GM12878 (cell line): ENCODE measurements at regions not wholly inside any gene's neighbourhood (a gene's known extent, or its start where the extent isn't known, plus 50 kb on each side); places are given as distances from the start of the nearest gene placed in this dataset.

ENCODE experiments used
- BCL3 ChIP-seq: IDR thresholded peaks from 2 replicates; pipeline ENCODE4 v1.6.1; 2011; ENCODE audit warnings: borderline replicate concordance, low read depth, mild to moderate bottlenecking, moderate library complexity, low read length; ENCODE audit not compliant: insufficient read depth, poor library complexity, severe bottlenecking
- KAT2A ChIP-seq: conservative IDR thresholded peaks from 2 replicates; pipeline ENCODE4 v1.6.1; 2011; ENCODE audit warnings: low read depth, low read length; ENCODE audit not compliant: control insufficient read depth
- NFIC ChIP-seq: IDR thresholded peaks from 2 replicates; pipeline ENCODE4 v1.6.1; 2012; ENCODE audit warnings: low read depth, mild to moderate bottlenecking, inconsistent platforms, low read length, moderate library complexity
- REST ChIP-seq: IDR thresholded peaks from 2 replicates; pipeline ENCODE4 v1.6.1; 2012; ENCODE audit warnings: mild to moderate bottlenecking, low read depth, low read length
- SMC3 ChIP-seq: IDR thresholded peaks from 2 replicates; pipeline ENCODE4 v1.6.1; 2011; ENCODE audit warnings: low read length, improper control_type of control experiment, borderline replicate concordance
- ZBTB4 ChIP-seq: fragments of 450-650 bp; formaldehyde crosslinking; IDR thresholded peaks from 2 replicates; pipeline ENCODE4 v1.4.0; 2022; ENCODE audit warnings: mild to moderate bottlenecking, moderate library complexity

GRCh38 chr2:236968880-236969534 lies 116.7 kb upstream of the COPS8 start (continued):
- TF ChIP-seq ZBTB4 (CRISPR knock-in tag) (no peak), KAT2A (no peak), REST (no peak), NFIC (no peak), BCL3 (no peak), SMC3 (no peak)
